TTC549 (cell line): ENCODE measurements at regions not wholly inside any gene's neighbourhood (a gene's known extent, or its start where the extent isn't known, plus 50 kb on each side); places are given as distances from the start of the nearest gene placed in this dataset.
"Not testable (repeated sequence)": the region's sequence is repeated elsewhere in the genome, so short reads cannot be mapped to it uniquely, and the experiment has no call there.

ENCODE experiments used
- FAIRE-seq: peaks from 2 replicates; lab custom pipeline; 2012; peaks lifted over from hg19 to GRCh38; lab: Jason Lieb, UNC

- no peak for FAIRE-seq
These were observed 88.4 kb upstream of the JARID2 start for GRCh38 chr6:15157479-15157878.

GRCh38 chr6:15158821-15159619 lies 86.8 kb upstream of the JARID2 start:
- FAIRE-seq = no peak

- no peak for FAIRE-seq
These were observed 85.1 kb upstream of the JARID2 start for GRCh38 chr6:15160812-15161211.

- not testable (repeated sequence) for FAIRE-seq
These were observed 81.0 kb upstream of the JARID2 start for GRCh38 chr6:15164855-15165254.

DNA sequence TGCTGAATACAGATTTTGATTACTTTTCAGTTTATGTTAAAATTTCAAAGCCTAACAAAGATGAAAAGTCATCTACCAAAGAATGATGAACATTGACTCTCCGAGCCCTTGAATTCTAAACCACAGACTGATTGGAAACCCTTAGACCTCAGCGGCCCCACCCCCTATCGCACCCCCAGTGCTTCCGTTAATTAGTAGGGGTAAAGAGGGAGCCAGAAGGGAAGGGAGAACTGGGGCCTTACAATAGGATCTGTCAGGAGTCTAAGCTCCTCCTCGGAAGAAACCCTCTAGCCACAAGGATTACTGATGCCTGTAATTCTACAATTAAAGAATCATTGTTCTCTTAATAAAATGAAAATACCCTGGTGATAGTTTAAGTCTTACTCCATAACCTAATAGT lies 79.7 kb upstream of the JARID2 start:
- FAIRE-seq = no peak

GRCh38 chr6:15170126-15170525 lies 75.7 kb upstream of the JARID2 start:
- FAIRE-seq = no peak

DNA sequence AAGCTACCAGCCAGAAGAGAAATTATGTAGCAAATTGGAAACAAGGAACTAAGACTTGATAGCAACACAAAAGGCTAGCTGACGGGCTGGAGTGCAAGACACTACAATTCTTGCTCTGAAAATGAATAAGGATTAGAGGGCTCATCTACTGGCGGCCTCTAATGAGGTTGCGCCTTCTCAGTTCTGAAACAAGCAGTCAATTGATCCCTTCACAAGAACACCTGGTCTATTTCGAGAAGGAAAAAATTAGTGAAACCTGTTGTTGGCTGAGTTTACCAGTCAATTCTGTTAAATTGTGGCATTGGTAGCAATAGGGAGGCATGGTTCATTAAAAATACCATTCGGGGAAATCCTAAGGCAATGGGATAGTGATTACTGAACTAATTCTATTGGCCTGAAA lies 74.8 kb upstream of the JARID2 start:
- no peak for FAIRE-seq

DNA sequence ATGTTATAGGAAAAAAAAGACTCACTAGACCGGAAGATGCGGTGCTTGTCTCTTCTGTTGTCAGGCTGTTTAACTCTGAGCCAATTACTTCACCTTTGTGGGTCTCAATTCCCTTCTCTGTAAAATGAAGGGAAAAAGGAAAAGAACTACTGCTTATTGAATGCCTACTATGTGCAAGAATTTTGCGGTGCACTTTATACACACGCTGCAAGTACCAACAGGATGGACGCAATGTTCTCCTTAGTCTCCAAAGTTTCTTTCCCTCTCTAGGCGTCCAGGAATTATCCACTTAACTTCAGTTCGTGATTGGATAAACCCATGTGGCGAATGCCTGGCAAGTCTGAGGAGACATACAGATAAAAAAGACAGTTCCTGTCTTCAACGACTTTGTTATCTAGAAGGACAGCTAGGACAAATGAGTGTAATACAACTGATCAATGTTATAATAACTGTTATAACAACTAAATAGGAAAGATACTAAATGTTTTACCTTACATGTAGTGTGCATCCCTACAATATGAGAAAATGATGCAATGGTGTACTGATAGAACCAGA lies 69.0 kb upstream of the JARID2 start:
- no peak for FAIRE-seq

- no peak for FAIRE-seq
These were observed 61.9 kb upstream of the JARID2 start for GRCh38 chr6:15183979-15184378.

GRCh38 chr6:15184441-15184861 lies 61.4 kb upstream of the JARID2 start:
- FAIRE-seq = no peak

GRCh38 chr6:15185111-15185510 lies 60.8 kb upstream of the JARID2 start:
- not testable (repeated sequence) for FAIRE-seq

- not testable (repeated sequence) for FAIRE-seq
These were observed 52.4 kb upstream of the JARID2 start for GRCh38 chr6:15193451-15193850.

DNA sequence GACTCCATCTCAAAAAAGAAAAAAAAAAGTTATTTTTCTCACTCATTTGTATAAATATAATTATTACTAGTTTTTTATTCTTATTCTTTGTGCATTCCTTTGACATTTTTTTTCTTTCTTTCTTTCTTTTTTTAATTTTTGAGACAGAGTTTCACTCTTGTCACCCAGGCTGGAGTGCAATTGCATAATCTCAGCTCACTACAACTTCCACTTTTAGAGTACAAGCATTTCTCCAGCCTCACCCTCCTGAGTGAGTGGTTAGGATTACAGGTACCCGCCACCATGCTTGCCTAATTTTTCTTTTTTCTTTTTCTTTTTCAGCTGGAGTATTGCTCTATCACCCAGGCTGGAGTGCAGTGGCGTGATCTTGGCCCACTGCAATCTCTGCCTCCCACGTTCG lies 51.4 kb upstream of the JARID2 start:
- FAIRE-seq = no peak
